Posterior vena cava (tissue), 2 donors: ENCODE measurements at regions not wholly inside any gene's neighbourhood (a gene's known extent, or its start where the extent isn't known, plus 50 kb on each side); places are given as distances from the start of the nearest gene placed in this dataset.
"Not testable (repeated sequence)": the region's sequence is repeated elsewhere in the genome, so short reads cannot be mapped to it uniquely, and the experiment has no call there.

Experiments
- DNase-seq: peaks from one replicate; pipeline ENCODE4 v3.0.0-alpha.2; 2020; ENCODE audit warnings: low spot score
- intact Hi-C, 2 donors: fragments of 100-400 bp; cut with DNase I; formaldehyde crosslinking; loops; one replicate each; pipeline versions ENCODE4 v1.14.1 to v1.14.2; 2022 to 2023
- donor health status: DM: yes; HTN: yes; CAD: no.
- donor health status: DM: yes; HTN: yes; CAD: no.

- DNase-seq: no peak
- intact Hi-C loops: no loop called here
These were observed 649.9 kb upstream of the ADARB2 start for GRCh38 chr10:2387261-2387660.

- intact Hi-C loops: no loop called here
- no peak for DNase-seq
These were observed 642.9 kb upstream of the ADARB2 start for GRCh38 chr10:2380218-2380617.

GRCh38 chr10:2367083-2367482 is 629.8 kb upstream of the ADARB2 start:
- no peak for DNase-seq
- intact Hi-C loops: no loop called here

- intact Hi-C loops: no loop called here
- DNase-seq: no peak
These were observed 629.1 kb upstream of the ADARB2 start for GRCh38 chr10:2366264-2366931.

GRCh38 chr10:2362331-2362730 is 625.0 kb upstream of the ADARB2 start:
- no peak for DNase-seq
- intact Hi-C loops: no loop called here

GRCh38 chr10:2358586-2358985 is 621.3 kb upstream of the ADARB2 start:
- no peak for DNase-seq
- intact Hi-C loops: no loop called here

- intact Hi-C loops: no loop called here
- no peak for DNase-seq
These were observed 619.3 kb upstream of the ADARB2 start for GRCh38 chr10:2356670-2357069.

GRCh38 chr10:2351566-2351965 is 614.2 kb upstream of the ADARB2 start:
- intact Hi-C loops: no loop called here

GRCh38 chr10:2342206-2342605 is 604.9 kb upstream of the ADARB2 start:
- intact Hi-C loops: no loop called here
- no peak for DNase-seq

More at GRCh38 chr10:2351566-2351965, 614.2 kb upstream of the ADARB2 start:
- DNase-seq: no peak

GRCh38 chr10:2340831-2341647 is 603.7 kb upstream of the ADARB2 start:
- intact Hi-C loops: no loop called here
- no peak for DNase-seq

GRCh38 chr10:2335626-2336025 is 598.3 kb upstream of the ADARB2 start:
- intact Hi-C loops: no loop called here
- no peak for DNase-seq

GRCh38 chr10:2334575-2334974 is 597.2 kb upstream of the ADARB2 start:
- intact Hi-C loops: no loop called here

GRCh38 chr10:2329082-2329481 is 591.8 kb upstream of the ADARB2 start:
- intact Hi-C loops: no loop called here
- DNase-seq: no peak

More at GRCh38 chr10:2334575-2334974, 597.2 kb upstream of the ADARB2 start:
- DNase-seq: no peak

GRCh38 chr10:2326411-2326810 is 589.1 kb upstream of the ADARB2 start:
- no peak for DNase-seq
- intact Hi-C loops: no loop called here

GRCh38 chr10:2315045-2315485 is 577.7 kb upstream of the ADARB2 start:
- DNase-seq, intact Hi-C loops: not testable (repeated sequence)

GRCh38 chr10:2306081-2306480 is 568.8 kb upstream of the ADARB2 start:
- intact Hi-C loops: no loop called here

GRCh38 chr10:2303169-2303568 is 565.8 kb upstream of the ADARB2 start:
- no peak for DNase-seq
- intact Hi-C loops: no loop called here

More at GRCh38 chr10:2306081-2306480, 568.8 kb upstream of the ADARB2 start:
- no peak for DNase-seq

GRCh38 chr10:2301227-2301626 is 563.9 kb upstream of the ADARB2 start:
- intact Hi-C loops: no loop called here

GRCh38 chr10:2300231-2300630 is 562.9 kb upstream of the ADARB2 start:
- intact Hi-C loops: no loop called here
- DNase-seq: no peak

More at GRCh38 chr10:2301227-2301626, 563.9 kb upstream of the ADARB2 start:
- DNase-seq: no peak

- no peak for DNase-seq
- intact Hi-C loops: no loop called here
These were observed 559.0 kb upstream of the ADARB2 start for GRCh38 chr10:2296179-2296891.
